Sigmoid colon (tissue), 4 donors: ENCODE measurements at regions not wholly inside any gene's neighbourhood (a gene's known extent, or its start where the extent isn't known, plus 50 kb on each side); places are given as distances from the start of the nearest gene placed in this dataset.

Experiments
- CTCF ChIP-seq, 4 experiments: fragments of 450-650 bp in 3 of 4; fragments of 200-600 bp in 1 of 4; IDR thresholded peaks; one replicate each; pipeline ENCODE4 v1.5.1; 2016 to 2019; ENCODE audit warnings: antibody characterized with exemption in 4 of 4, mild to moderate bottlenecking in 3 of 4, moderate library complexity in 2 of 4
- EP300 ChIP-seq, 4 donors: sonication (generic); formaldehyde crosslinking; IDR thresholded peaks; one replicate each; pipeline ENCODE4 v1.6.1; 2017; ENCODE audit warnings: antibody characterized with exemption in 4 of 4
- POLR2A ChIP-seq, 2 donors: fragments of 450-650 bp; IDR thresholded peaks; one replicate each; pipeline ENCODE4 v1.6.1; 2016; ENCODE audit warnings: antibody characterized with exemption in 2 of 2, mild to moderate bottlenecking in 2 of 2, moderate library complexity in 2 of 2
- POLR2AphosphoS5 ChIP-seq, 4 donors: sonication (generic); formaldehyde crosslinking; IDR thresholded peaks; one replicate each; pipeline ENCODE4 v1.6.1; 2017; ENCODE audit warnings: antibody characterized with exemption in 4 of 4

DNA sequence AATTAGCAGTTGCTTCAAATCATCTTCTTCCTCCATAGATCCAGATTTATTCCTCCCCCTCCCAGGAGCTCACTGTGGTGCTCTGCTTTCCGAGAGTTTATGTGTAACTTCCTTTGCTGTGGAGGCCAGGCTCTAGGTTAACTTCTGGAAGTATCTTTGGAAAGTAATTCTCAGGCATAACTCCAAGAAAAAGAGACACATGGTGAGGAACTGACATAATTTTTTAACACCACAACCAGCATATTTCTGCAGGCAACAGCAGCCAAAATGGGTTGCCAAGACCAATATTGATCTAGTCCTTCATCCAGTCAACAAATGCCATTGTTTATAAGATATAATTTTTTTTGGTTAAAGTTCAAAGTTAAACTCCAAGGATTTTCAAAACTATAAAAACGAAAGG lies 114.5 kb upstream of the RBPJ start:
- TF ChIP-seq POLR2A (IDR thresholded peaks at IDR 0.05) (no peak), CTCF (IDR thresholded peaks at IDR 0.05) (no peak), POLR2AphosphoS5 (IDR thresholded peaks at IDR 0.05) (peak in 1 of 4 donors; percentile 44), EP300 (IDR thresholded peaks at IDR 0.05) (no peak)
